ENCODE measurements at regions not wholly inside any gene's neighbourhood (a gene's known extent, or its start where the extent isn't known, plus 50 kb on each side); places are given as distances from the start of the nearest gene placed in this dataset.
"Not testable (repeated sequence)": the region's sequence is repeated elsewhere in the genome, so short reads cannot be mapped to it uniquely, and the experiment has no call there.

DNA sequence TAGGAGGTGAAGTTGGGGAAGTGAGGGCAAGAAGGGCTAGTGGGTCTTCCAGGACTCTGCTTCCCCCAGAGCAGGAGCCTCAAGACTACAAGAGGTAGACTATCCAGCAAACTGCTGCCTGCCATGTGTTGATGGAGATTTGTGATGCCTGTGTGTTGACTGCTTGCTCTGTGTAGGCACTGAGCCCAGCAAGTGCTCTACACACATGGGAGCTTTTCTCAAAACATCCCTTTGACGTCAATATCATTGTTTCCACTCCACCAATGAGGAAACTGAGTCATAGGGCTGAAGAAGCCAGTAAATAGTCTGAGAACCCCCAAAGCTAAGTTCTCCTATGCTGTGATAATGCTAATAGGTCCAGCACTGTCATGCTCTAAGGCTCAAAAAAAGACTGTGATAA, 207.2 kb upstream of the NFIA start:
- TF ChIP-seq CTCF (IDR thresholded peaks at IDR 0.05) (no peak), POLR2A (IDR thresholded peaks at IDR 0.05) (no peak)
- intact Hi-C loops (cut with DNase I; ENCODE audit: low total_unique reads): no loop called here
- Histone ChIP-seq H3K36me3 (no peaks in the 10 kb centered on the region), H3K4me1 (no peaks in the 10 kb centered on the region), H3K27me3 (no peaks in the 10 kb centered on the region), H3K9me3 (no peaks in the 10 kb centered on the region), H3K27ac (no peak overlapping the region), H3K4me3 (no peak overlapping the region)
- DNase-seq: no peak

DNA sequence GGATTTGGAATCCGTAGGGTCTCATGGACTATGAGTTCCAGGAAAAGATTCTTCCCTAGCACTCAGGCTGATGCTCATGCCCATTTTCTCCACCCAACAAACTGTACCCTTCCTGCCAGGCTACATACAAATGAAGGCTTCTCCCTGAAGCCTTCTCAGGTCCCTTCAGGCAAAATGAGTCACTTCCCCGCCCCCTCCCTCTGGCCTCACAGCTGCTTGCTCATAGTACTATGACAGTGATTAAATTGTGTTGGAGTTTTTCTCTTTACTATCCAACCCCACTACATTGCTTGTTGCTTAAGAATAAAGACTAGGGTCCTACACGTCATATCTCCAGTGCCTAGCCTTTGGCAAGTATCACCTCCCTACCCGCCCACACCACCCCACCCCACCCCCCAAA, 207.6 kb upstream of the NFIA start:
- no peaks in the 10 kb centered on the region for H3K36me3 ChIP-seq
- H3K27me3 ChIP-seq: no peaks in the 10 kb centered on the region
- H3K4me3 ChIP-seq: no peak overlapping the region
- H3K9me3 ChIP-seq: no peaks in the 10 kb centered on the region
- TF ChIP-seq POLR2A (IDR thresholded peaks at IDR 0.05) (no peak), CTCF (IDR thresholded peaks at IDR 0.05) (no peak)
- no peak for DNase-seq
- H3K27ac ChIP-seq: no peak overlapping the region
- intact Hi-C loops (cut with DNase I; ENCODE audit: low total_unique reads): no loop called here
- H3K4me1 ChIP-seq: no peaks in the 10 kb centered on the region

DNA sequence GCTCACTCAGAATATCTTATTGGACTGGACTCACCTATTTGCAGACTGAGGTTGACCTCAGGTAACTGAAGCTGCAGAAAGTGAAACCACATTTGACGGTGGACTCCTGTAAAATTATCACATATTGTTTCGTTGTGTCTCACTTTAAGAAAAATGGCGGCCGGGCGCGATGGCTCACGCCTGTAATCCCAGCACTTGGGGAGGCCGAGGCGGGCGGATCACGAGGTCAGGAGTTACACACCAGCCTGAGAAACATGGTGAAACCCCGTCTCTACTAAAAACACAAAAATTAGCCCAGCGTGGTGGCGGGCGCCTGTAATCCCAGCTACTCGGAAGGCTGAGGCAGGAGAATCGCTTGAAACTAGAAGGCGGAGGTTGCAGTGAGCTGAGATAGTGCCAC, 209.0 kb upstream of the NFIA start:
- H3K4me1 ChIP-seq; H3K36me3 ChIP-seq; H3K9me3 ChIP-seq; DNase-seq; intact Hi-C loops (cut with DNase I; ENCODE audit: low total_unique reads); H3K4me3 ChIP-seq; H3K27ac ChIP-seq; H3K27me3 ChIP-seq: not testable (repeated sequence)

GRCh38 chr1:60872426-60873054, 209.8 kb upstream of the NFIA start:
- Histone ChIP-seq H3K27me3 (no peaks in the 10 kb centered on the region), H3K9me3 (no peaks in the 10 kb centered on the region), H3K27ac (no peak overlapping the region), H3K4me1 (no peaks in the 10 kb centered on the region), H3K4me3 (no peak overlapping the region), H3K36me3 (no peaks in the 10 kb centered on the region)
- intact Hi-C loops (cut with DNase I; ENCODE audit: low total_unique reads): no loop called here
- no peak for DNase-seq
- TF ChIP-seq POLR2A (IDR thresholded peaks at IDR 0.05) (no peak), CTCF (IDR thresholded peaks at IDR 0.05) (no peak)

GRCh38 chr1:60870269-60870865, 212.0 kb upstream of the NFIA start:
- intact Hi-C loops (cut with DNase I; ENCODE audit: low total_unique reads): no loop called here
- no peak overlapping the region for H3K4me3 ChIP-seq
- no peak overlapping the region for H3K27ac ChIP-seq
- no peaks in the 10 kb centered on the region for H3K4me1 ChIP-seq
- no peak for TF ChIP-seq POLR2A (IDR thresholded peaks at IDR 0.05)
- no peak for TF ChIP-seq CTCF (IDR thresholded peaks at IDR 0.05)
- no peaks in the 10 kb centered on the region for H3K36me3 ChIP-seq
- no peak for DNase-seq
- H3K9me3 ChIP-seq: no peaks in the 10 kb centered on the region
- H3K27me3 ChIP-seq: no peaks in the 10 kb centered on the region
